Astrocyte (in vitro differentiated cells and primary cell): ENCODE measurements at regions not wholly inside any gene's neighbourhood (a gene's known extent, or its start where the extent isn't known, plus 50 kb on each side); places are given as distances from the start of the nearest gene placed in this dataset.

Experiments
- DNase-seq: peaks from one replicate; pipeline ENCODE4 v3.0.0-alpha.2; 2010; ENCODE audit warnings: low read depth
- FAIRE-seq: peaks from 2 replicates; lab custom pipeline; 2011; peaks lifted over from hg19 to GRCh38; lab: Jason Lieb, UNC
- H2AFZ ChIP-seq: 2 replicates; pipeline ENCODE4 v1.6.0; 2012; ENCODE audit warnings: low read depth, low read length, inconsistent platforms
- H3K27ac ChIP-seq: 2 replicates; pipeline ENCODE4 v1.5.1; 2011; ENCODE audit warnings: low read depth, low read length, inconsistent platforms
- H3K27me3 ChIP-seq: 2 replicates; pipeline ENCODE4 v1.6.0; 2011; ENCODE audit warnings: low read length, inconsistent platforms; ENCODE audit not compliant: insufficient read depth
- H3K36me3 ChIP-seq: 2 replicates; pipeline ENCODE4 v1.5.1; 2011; ENCODE audit warnings: low read length, inconsistent platforms; ENCODE audit not compliant: insufficient read depth
- H3K4me1 ChIP-seq: 2 replicates; pipeline ENCODE4 v1.5.1; 2011; ENCODE audit warnings: low read length, inconsistent platforms; ENCODE audit not compliant: insufficient read depth
- H3K4me2 ChIP-seq: 2 replicates; pipeline ENCODE4 v1.6.0; 2012; ENCODE audit warnings: low read length, inconsistent platforms
- H3K4me3 ChIP-seq: 2 replicates; pipeline ENCODE4 v1.5.1; 2011; ENCODE audit warnings: low read depth, mild to moderate bottlenecking, low read length, inconsistent platforms; ENCODE audit not compliant: insufficient read depth
- H3K79me2 ChIP-seq: 2 replicates; pipeline ENCODE4 v1.6.0; 2012; ENCODE audit warnings: mild to moderate bottlenecking, low read length, inconsistent platforms; ENCODE audit not compliant: insufficient read depth
- H3K9ac ChIP-seq: 2 replicates; pipeline ENCODE4 v1.6.0; 2012; ENCODE audit warnings: mild to moderate bottlenecking, low read length, inconsistent platforms
- H3K9me3 ChIP-seq: 2 replicates; pipeline ENCODE4 v1.5.1; 2012; ENCODE audit warnings: low read depth, mild to moderate bottlenecking, low read length, inconsistent platforms; ENCODE audit not compliant: insufficient read depth
- H4K20me1 ChIP-seq: 2 replicates; pipeline ENCODE4 v1.6.0; 2012; ENCODE audit warnings: low read length, inconsistent platforms; ENCODE audit not compliant: insufficient read depth
- H3K27ac Mint-ChIP-seq: one replicate; pipeline ENCODE4 v1.8.0; 2021; ENCODE audit warnings: mild to moderate bottlenecking, mixed read lengths; ENCODE audit not compliant: unreplicated experiment
- H3K27me3 Mint-ChIP-seq: one replicate; pipeline ENCODE4 v1.8.0; 2021; ENCODE audit warnings: low read depth, mixed read lengths; ENCODE audit not compliant: unreplicated experiment
- H3K36me3 Mint-ChIP-seq: one replicate; pipeline ENCODE4 v1.8.0; 2021; ENCODE audit warnings: low read depth, mixed read lengths; ENCODE audit not compliant: unreplicated experiment
- H3K4me1 Mint-ChIP-seq: one replicate; pipeline ENCODE4 v1.8.0; 2021; ENCODE audit warnings: low read depth, mixed read lengths; ENCODE audit not compliant: unreplicated experiment
- H3K4me3 Mint-ChIP-seq: one replicate; pipeline ENCODE4 v1.8.0; 2021; ENCODE audit warnings: mild to moderate bottlenecking, moderate library complexity, mixed read lengths; ENCODE audit not compliant: unreplicated experiment
- H3K9me3 Mint-ChIP-seq: one replicate; pipeline ENCODE4 v1.8.0; 2021; ENCODE audit warnings: mild to moderate bottlenecking, mixed read lengths; ENCODE audit not compliant: unreplicated experiment
- EZH2 ChIP-seq: IDR thresholded peaks from 2 replicates; pipeline ENCODE4 v1.6.1; 2012; ENCODE audit warnings: mild to moderate bottlenecking, low read length, inconsistent platforms; ENCODE audit not compliant: insufficient read depth
- TF ChIP-seq, protein P1 (sequence below): IDR thresholded peaks from 2 replicates; pipeline ENCODE4 v1.5.1; 2011; ENCODE audit warnings: low read depth, mild to moderate bottlenecking, inconsistent platforms, low read length, moderate library complexity; ENCODE audit not compliant: insufficient read depth

DNA sequence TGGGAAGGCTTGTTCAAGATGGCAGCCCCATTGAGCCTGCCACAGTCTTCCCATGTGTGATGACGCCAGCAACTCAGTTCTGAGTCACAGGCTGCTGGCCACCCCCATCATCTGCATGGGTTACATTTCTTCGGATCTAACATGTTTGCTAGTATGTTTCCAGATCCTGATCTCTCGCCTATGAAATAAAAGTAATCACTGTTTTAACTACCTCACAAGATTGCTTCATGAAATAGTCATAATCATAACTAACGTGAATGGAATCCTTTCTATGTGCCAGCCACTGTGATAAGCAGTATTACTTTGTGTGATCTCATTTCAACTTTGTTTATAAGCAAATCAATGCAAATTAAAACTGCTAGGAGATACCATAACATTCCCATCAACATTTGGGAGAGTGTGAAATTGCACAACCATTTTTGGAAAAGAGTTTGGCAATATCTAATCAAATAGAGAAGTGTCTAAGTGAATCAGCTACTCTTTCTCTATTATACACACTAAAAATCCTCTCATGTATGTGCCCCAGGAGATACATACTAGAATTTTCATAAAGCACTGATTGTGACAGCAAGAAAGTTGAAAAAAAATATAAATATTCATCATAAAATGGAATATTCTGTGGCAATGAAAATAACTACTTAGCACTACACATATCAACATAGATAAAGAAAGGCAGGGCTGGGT, 300.2 kb upstream of the IRX5 start:
- Histone ChIP-seq H2AFZ (no peak overlapping the region), H3K9me3 (no peaks in the 10 kb centered on the region), H3K27me3 (no peaks in the 10 kb centered on the region), H3K4me1 (peaks cover 2% of the 10 kb centered on the region), H3K4me3 (no peak overlapping the region), H3K36me3 (no peaks in the 10 kb centered on the region), H3K27ac (peak overlapping the region; percentile 31), H4K20me1 (no peaks in the 10 kb centered on the region), H3K79me2 (no peaks in the 10 kb centered on the region), H3K9ac (no peak overlapping the region), H3K4me2 (no peak overlapping the region)
- Mint-ChIP-seq H3K4me3 (no peak overlapping the region), H3K9me3 (no peaks in the 10 kb centered on the region), H3K27me3 (no peaks in the 10 kb centered on the region), H3K27ac (no peak overlapping the region), H3K36me3 (no peaks in the 10 kb centered on the region), H3K4me1 (no peaks in the 10 kb centered on the region)
- TF ChIP-seq, protein P1, sequence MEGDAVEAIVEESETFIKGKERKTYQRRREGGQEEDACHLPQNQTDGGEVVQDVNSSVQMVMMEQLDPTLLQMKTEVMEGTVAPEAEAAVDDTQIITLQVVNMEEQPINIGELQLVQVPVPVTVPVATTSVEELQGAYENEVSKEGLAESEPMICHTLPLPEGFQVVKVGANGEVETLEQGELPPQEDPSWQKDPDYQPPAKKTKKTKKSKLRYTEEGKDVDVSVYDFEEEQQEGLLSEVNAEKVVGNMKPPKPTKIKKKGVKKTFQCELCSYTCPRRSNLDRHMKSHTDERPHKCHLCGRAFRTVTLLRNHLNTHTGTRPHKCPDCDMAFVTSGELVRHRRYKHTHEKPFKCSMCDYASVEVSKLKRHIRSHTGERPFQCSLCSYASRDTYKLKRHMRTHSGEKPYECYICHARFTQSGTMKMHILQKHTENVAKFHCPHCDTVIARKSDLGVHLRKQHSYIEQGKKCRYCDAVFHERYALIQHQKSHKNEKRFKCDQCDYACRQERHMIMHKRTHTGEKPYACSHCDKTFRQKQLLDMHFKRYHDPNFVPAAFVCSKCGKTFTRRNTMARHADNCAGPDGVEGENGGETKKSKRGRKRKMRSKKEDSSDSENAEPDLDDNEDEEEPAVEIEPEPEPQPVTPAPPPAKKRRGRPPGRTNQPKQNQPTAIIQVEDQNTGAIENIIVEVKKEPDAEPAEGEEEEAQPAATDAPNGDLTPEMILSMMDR, result no peak
- no peak for TF ChIP-seq EZH2
- DNase-seq (peak; percentile 40), FAIRE-seq (peak; percentile 29)

DNA sequence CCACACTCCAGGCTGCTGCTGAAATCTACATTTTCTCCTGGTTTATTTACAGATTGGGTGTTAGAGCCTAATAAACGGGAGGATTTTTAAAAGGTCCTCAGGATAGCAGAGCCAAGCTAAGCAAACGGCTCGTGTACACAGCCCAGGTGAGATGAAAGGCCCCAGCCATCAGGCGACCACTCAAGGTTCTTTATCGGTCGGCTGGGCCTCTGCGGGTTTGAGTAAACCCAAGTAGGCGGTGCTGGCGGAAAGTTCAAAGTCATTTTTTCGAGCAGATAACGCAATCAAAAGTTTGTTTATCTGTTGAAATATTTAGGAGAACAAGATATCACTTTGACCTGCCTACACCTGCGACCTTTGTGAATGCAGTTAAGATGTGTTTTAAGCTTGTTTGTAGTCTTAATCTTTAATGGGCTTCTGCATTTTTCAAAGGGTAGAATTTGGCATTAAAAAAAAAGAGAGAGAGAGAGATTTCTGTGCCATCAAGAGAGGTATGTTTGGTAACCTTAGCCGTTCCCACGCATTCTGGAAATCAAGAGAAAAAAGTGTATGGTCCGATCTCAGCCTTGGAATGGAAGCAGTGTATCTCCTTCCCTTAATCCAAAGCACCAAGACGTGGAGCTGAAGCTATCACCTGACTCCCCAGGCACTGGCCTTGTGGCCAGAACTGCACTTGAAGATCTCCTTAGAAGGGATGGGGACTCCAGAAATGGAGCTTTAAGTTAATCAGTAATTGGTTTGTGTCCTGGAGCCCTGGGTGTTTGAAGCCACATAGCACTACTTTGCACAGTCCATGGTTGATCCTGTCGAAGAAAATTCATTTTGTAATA, 301.7 kb upstream of the IRX5 start:
- Histone ChIP-seq H3K4me3 (no peak overlapping the region), H3K27me3 (no peaks in the 10 kb centered on the region), H4K20me1 (no peaks in the 10 kb centered on the region), H3K4me1 (peaks cover 2% of the 10 kb centered on the region), H3K9ac (no peak overlapping the region), H3K9me3 (no peaks in the 10 kb centered on the region), H3K27ac (no peak overlapping the region), H3K36me3 (no peaks in the 10 kb centered on the region), H3K4me2 (no peak overlapping the region), H2AFZ (no peak overlapping the region), H3K79me2 (no peaks in the 10 kb centered on the region)
- FAIRE-seq (no peak), DNase-seq (no peak)
- no peaks in the 10 kb centered on the region for H3K4me1 Mint-ChIP-seq
- H3K9me3 Mint-ChIP-seq, result no peaks in the 10 kb centered on the region
- no peak overlapping the region for H3K27ac Mint-ChIP-seq
- no peak for TF ChIP-seq EZH2
- TF ChIP-seq, protein P1, result no peak
- H3K36me3 Mint-ChIP-seq, result no peaks in the 10 kb centered on the region
- H3K27me3 Mint-ChIP-seq, result peaks cover 5% of the 10 kb centered on the region
- H3K4me3 Mint-ChIP-seq, result no peak overlapping the region
